ENCODE measurements at regions not wholly inside any gene's neighbourhood (a gene's known extent, or its start where the extent isn't known, plus 50 kb on each side); places are given as distances from the start of the nearest gene placed in this dataset.

DNA sequence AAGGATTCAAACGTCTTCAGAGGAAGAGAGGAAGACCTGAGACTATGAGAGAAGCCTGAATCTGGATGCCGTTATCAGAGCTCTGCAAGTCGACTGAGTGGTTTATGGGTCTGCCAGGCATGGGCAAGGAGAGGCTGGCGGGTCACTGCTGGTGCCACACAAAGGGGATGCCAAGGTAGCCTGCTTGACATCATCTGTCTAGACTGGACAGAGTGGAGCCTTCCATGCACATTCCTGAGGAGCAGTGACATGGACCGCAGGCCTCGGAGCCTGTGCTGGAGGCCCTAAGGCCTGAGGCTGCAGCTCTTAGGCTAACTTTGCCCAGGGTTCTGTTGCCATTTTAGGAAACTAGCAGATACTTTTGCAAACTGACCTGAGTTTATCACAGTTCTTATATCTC lies 127.4 kb downstream of the WT1 start:
- no peak for DNase-seq (ENCODE audit: low read depth)
- Histone ChIP-seq H3K27me3 (ENCODE audit: control insufficient read depth, insufficient read depth, low read length) (no peaks in the 10 kb centered on the region), H3K36me3 (ENCODE audit: control insufficient read depth, insufficient read depth, low read length) (no peaks in the 10 kb centered on the region), H3K4me3 (ENCODE audit: low read depth, low read length) (no peak overlapping the region)
- no peak for FAIRE-seq
- TF ChIP-seq, protein P1, sequence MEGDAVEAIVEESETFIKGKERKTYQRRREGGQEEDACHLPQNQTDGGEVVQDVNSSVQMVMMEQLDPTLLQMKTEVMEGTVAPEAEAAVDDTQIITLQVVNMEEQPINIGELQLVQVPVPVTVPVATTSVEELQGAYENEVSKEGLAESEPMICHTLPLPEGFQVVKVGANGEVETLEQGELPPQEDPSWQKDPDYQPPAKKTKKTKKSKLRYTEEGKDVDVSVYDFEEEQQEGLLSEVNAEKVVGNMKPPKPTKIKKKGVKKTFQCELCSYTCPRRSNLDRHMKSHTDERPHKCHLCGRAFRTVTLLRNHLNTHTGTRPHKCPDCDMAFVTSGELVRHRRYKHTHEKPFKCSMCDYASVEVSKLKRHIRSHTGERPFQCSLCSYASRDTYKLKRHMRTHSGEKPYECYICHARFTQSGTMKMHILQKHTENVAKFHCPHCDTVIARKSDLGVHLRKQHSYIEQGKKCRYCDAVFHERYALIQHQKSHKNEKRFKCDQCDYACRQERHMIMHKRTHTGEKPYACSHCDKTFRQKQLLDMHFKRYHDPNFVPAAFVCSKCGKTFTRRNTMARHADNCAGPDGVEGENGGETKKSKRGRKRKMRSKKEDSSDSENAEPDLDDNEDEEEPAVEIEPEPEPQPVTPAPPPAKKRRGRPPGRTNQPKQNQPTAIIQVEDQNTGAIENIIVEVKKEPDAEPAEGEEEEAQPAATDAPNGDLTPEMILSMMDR (IDR thresholded peaks at IDR 0.05; ENCODE audit: insufficient read depth, low read length, severe bottlenecking), result no peak

DNA sequence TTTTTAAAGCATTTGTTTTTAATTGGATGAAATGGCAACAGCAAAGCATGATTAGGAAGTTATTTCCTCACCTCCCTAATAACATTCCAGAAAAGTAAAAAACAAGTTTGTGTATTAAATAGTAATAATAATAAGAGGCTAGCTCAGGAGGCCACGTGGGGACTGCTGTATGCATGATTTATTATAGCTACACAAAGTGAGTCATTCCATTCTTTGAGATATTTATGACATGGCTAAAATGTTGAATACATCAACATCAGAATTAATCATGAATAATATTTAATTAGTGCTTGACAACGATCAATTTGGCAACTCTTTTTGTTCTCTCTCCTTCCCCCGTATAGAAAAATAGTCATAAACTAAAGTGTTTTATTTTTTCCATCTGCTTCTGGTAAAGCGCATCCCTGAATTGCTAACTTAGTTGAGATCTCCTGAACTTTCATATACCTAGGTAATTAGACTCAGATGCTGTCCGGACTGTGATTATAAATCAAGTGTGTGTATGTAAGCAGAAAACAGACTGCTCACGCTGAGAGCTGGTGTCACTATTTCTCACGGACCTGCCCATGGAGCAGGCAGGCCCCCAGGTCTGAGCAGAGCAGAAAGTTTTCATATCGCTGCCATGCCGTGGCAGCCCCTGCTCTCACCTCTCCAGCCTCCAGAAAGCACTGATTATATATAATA lies 125.7 kb downstream of the WT1 start:
- H3K36me3 ChIP-seq (ENCODE audit: control insufficient read depth, insufficient read depth, low read length), result no peaks in the 10 kb centered on the region
- TF ChIP-seq, protein P1 (IDR thresholded peaks at IDR 0.05; ENCODE audit: insufficient read depth, low read length, severe bottlenecking), result no peak
- no peak overlapping the region for H3K4me3 ChIP-seq (ENCODE audit: low read depth, low read length)
- DNase-seq (ENCODE audit: low read depth) (peak; percentile 36), FAIRE-seq (no peak)
- no peaks in the 10 kb centered on the region for H3K27me3 ChIP-seq (ENCODE audit: control insufficient read depth, insufficient read depth, low read length)

DNA sequence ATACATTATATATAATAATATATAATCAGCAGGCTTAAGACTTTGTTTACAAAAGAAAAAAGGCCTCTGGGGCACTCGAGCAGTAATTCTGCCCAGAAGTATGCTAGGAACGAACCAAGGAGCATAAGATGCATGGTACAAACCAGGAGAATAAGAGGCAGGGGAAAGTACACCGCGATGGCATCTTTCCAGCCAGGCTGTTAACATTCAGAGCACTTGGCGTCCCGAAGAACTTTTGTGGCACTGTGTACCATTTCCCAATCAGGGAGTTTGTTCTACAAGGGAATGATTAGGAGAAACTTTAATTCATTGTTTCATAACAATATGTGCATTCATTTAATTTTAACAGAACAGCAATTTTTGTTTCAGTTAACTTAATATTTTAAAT lies 125.1 kb downstream of the WT1 start:
- no peak for DNase-seq (ENCODE audit: low read depth)
- FAIRE-seq, result no peak

DNA sequence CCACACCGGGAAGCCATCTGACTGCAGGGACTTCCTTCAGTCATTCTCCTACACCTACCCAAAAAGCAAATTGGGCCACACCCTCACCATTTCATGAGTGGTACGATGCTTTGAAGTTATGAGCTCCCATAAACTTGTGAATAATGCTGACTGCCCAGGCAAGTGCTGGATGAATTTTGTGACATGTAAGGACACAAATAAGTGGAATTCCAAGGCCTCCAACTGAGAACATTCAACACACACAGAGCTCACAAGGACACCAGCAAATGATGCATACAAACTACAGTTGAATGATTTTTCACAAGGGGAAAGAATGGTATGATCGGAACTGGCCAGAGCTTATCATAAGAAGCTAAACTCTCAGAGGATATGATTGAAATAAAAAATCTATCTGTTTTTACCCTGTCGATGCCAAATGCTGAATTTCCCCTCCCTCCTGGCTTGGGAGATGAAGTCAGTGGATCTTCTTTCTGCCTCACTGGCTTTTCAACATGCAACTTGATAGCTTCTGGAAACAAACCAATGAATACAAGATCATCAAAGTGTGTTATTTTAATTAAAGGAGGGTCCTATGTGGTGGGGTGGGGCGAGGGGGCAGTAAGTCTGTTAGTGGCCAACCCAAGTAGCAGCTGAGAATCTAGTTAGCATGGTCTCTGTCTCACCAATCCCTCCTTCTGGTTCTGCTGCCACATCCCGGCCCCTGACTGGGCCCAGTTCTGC lies 123.8 kb downstream of the WT1 start:
- Histone ChIP-seq H3K4me3 (ENCODE audit: low read depth, low read length) (no peak overlapping the region), H3K36me3 (ENCODE audit: control insufficient read depth, insufficient read depth, low read length) (no peaks in the 10 kb centered on the region), H3K27me3 (ENCODE audit: control insufficient read depth, insufficient read depth, low read length) (no peaks in the 10 kb centered on the region)
- FAIRE-seq, result no peak
- TF ChIP-seq, protein P1 (IDR thresholded peaks at IDR 0.05; ENCODE audit: insufficient read depth, low read length, severe bottlenecking), result no peak
- no peak for DNase-seq (ENCODE audit: low read depth)

More for the DNA sequence above, 125.1 kb downstream of the WT1 start:
- Histone ChIP-seq H3K27me3 (ENCODE audit: control insufficient read depth, insufficient read depth, low read length) (no peaks in the 10 kb centered on the region), H3K4me3 (ENCODE audit: low read depth, low read length) (no peak overlapping the region), H3K36me3 (ENCODE audit: control insufficient read depth, insufficient read depth, low read length) (no peaks in the 10 kb centered on the region)
- TF ChIP-seq, protein P1 (IDR thresholded peaks at IDR 0.05; ENCODE audit: insufficient read depth, low read length, severe bottlenecking), result no peak

DNA sequence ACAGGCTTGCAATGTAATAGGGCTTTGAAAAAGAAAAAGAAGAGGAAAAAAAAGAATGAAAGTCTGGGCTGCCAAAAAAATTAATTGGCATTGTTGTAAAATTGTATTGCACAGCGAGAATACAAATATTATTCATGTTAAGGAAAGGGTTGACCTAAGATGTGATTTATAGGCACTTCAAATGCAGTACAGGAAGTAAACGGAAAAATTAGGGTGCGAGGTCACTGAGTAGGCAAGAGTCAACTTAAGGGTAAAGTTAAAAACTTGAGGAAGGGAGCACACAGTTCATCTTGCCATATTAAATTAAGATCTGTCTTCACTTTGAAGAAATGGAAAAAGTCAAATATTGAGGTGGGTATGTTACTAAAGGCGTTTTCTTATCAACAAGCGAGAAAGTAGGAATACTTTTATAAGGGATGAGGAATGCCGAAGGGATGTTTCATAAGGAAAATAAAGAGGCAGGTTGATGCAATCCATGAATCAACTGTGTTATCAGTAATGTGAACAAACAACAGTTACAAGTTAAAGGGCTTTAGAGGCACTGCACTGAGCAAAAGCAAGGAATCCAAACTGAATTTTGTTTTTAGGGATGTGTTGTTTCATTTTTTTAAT lies 123.0 kb downstream of the WT1 start:
- Histone ChIP-seq H3K4me3 (ENCODE audit: low read depth, low read length) (no peak overlapping the region), H3K36me3 (ENCODE audit: control insufficient read depth, insufficient read depth, low read length) (no peaks in the 10 kb centered on the region), H3K27me3 (ENCODE audit: control insufficient read depth, insufficient read depth, low read length) (no peaks in the 10 kb centered on the region)
- FAIRE-seq, result no peak
- DNase-seq (ENCODE audit: low read depth), result peak; percentile 48
- TF ChIP-seq, protein P1 (IDR thresholded peaks at IDR 0.05; ENCODE audit: insufficient read depth, low read length, severe bottlenecking), result no peak

Measured in bronchial epithelial cell (primary cell).